Nephron progenitor cell (in vitro differentiated cells): ENCODE measurements at regions not wholly inside any gene's neighbourhood (a gene's known extent, or its start where the extent isn't known, plus 50 kb on each side); places are given as distances from the start of the nearest gene placed in this dataset.
"Not testable (repeated sequence)": the region's sequence is repeated elsewhere in the genome, so short reads cannot be mapped to it uniquely, and the experiment has no call there.

ENCODE experiments used
- DNase-seq: peaks from one replicate; pipeline ENCODE4 v3.0.0; 2021
- H3K27ac Mint-ChIP-seq: 2 replicates; pipeline ENCODE4 v1.8.0; 2021; ENCODE audit warnings: mild to moderate bottlenecking, moderate library complexity, mixed read lengths
- H3K27me3 Mint-ChIP-seq: 2 replicates; pipeline ENCODE4 v1.8.0; 2021; ENCODE audit warnings: mild to moderate bottlenecking, low read depth, mixed read lengths; ENCODE audit not compliant: poor library complexity
- H3K36me3 Mint-ChIP-seq: 2 replicates; pipeline ENCODE4 v1.8.0; 2021; ENCODE audit warnings: low read depth, mixed read lengths
- H3K4me1 Mint-ChIP-seq: 2 replicates; pipeline ENCODE4 v1.8.0; 2021; ENCODE audit warnings: mixed read lengths
- H3K4me3 Mint-ChIP-seq: 2 replicates; pipeline ENCODE4 v1.8.0; 2021; ENCODE audit warnings: mild to moderate bottlenecking, moderate library complexity, mixed read lengths
- H3K9me3 Mint-ChIP-seq: 2 replicates; pipeline ENCODE4 v1.8.0; 2021; ENCODE audit warnings: mild to moderate bottlenecking, moderate library complexity, mixed read lengths
- CTCF ChIP-seq: fragments of 200-600 bp; sonication (generic); IDR thresholded peaks from 2 replicates; pipeline ENCODE4 v1.5.0; 2021; ENCODE audit warnings: antibody characterized with exemption

GRCh38 chr22:11626422-11626773, 3901.6 kb upstream of the OR11H1 start:
- Mint-ChIP-seq H3K27ac (no peak overlapping the region), H3K4me3 (no peak overlapping the region), H3K36me3 (peaks cover 19% of the 10 kb centered on the region), H3K4me1 (no peaks in the 10 kb centered on the region), H3K27me3 (no peaks in the 10 kb centered on the region), H3K9me3 (peaks cover 86% of the 10 kb centered on the region)
- no peak for DNase-seq
- TF ChIP-seq CTCF, result no peak

GRCh38 chr22:11627036-11627435, 3901.0 kb upstream of the OR11H1 start:
- not testable (repeated sequence) for H3K27ac Mint-ChIP-seq, DNase-seq, H3K27me3 Mint-ChIP-seq, H3K4me1 Mint-ChIP-seq, H3K4me3 Mint-ChIP-seq
- Mint-ChIP-seq H3K9me3 (peaks cover 80% of the 10 kb centered on the region), H3K36me3 (peaks cover 19% of the 10 kb centered on the region)

- H3K9me3 Mint-ChIP-seq, result peaks cover 76% of the 10 kb centered on the region
These were observed 3900.6 kb upstream of the OR11H1 start for GRCh38 chr22:11627436-11627797.

GRCh38 chr22:11627798-11628650, 3900.0 kb upstream of the OR11H1 start:
- no peak overlapping the region for H3K27ac Mint-ChIP-seq
- H3K27me3 Mint-ChIP-seq, result no peaks in the 10 kb centered on the region
- TF ChIP-seq CTCF, result no peak
- DNase-seq, result no peak
- H3K4me1 Mint-ChIP-seq, result no peaks in the 10 kb centered on the region
- H3K9me3 Mint-ChIP-seq, result peaks cover 70% of the 10 kb centered on the region
- H3K36me3 Mint-ChIP-seq, result peaks cover 19% of the 10 kb centered on the region
- H3K4me3 Mint-ChIP-seq, result no peak overlapping the region

More at GRCh38 chr22:11627436-11627797, 3900.6 kb upstream of the OR11H1 start:
- Mint-ChIP-seq H3K36me3 (peaks cover 19% of the 10 kb centered on the region), H3K4me1 (no peaks in the 10 kb centered on the region), H3K27ac (no peak overlapping the region), H3K4me3 (no peak overlapping the region), H3K27me3 (no peaks in the 10 kb centered on the region)
- no peak for DNase-seq
- no peak for TF ChIP-seq CTCF

- Mint-ChIP-seq H3K27ac (no peak overlapping the region), H3K4me3 (no peak overlapping the region), H3K27me3 (no peaks in the 10 kb centered on the region), H3K4me1 (no peaks in the 10 kb centered on the region), H3K9me3 (peaks cover 61% of the 10 kb centered on the region), H3K36me3 (peaks cover 19% of the 10 kb centered on the region)
- DNase-seq, result no peak
- TF ChIP-seq CTCF, result no peak
These were observed 3899.1 kb upstream of the OR11H1 start for GRCh38 chr22:11628651-11629511.

GRCh38 chr22:11629661-11630385, 3898.2 kb upstream of the OR11H1 start:
- peaks cover 52% of the 10 kb centered on the region for H3K9me3 Mint-ChIP-seq
- no peak for DNase-seq
- no peaks in the 10 kb centered on the region for H3K27me3 Mint-ChIP-seq
- no peak overlapping the region for H3K27ac Mint-ChIP-seq
- no peak for TF ChIP-seq CTCF
- no peaks in the 10 kb centered on the region for H3K4me1 Mint-ChIP-seq
- H3K36me3 Mint-ChIP-seq, result peaks cover 19% of the 10 kb centered on the region
- H3K4me3 Mint-ChIP-seq, result no peak overlapping the region

GRCh38 chr22:11630386-11631084, 3897.5 kb upstream of the OR11H1 start:
- H3K4me1 Mint-ChIP-seq, DNase-seq, H3K4me3 Mint-ChIP-seq, H3K27me3 Mint-ChIP-seq, H3K27ac Mint-ChIP-seq: not testable (repeated sequence)
- H3K36me3 Mint-ChIP-seq, result peaks cover 19% of the 10 kb centered on the region
- H3K9me3 Mint-ChIP-seq, result peaks cover 45% of the 10 kb centered on the region
